Testis (tissue), 2 donors: ENCODE measurements at regions not wholly inside any gene's neighbourhood (a gene's known extent, or its start where the extent isn't known, plus 50 kb on each side); places are given as distances from the start of the nearest gene placed in this dataset.

Experiments
- CTCF ChIP-seq, 3 experiments: fragments of 450-650 bp in 2 of 3; fragments of 200-600 bp in 1 of 3; sonication (generic) in 1 of 3; IDR thresholded peaks; one replicate each; pipeline ENCODE4 v1.5.1; 2016 to 2019; ENCODE audit warnings: antibody characterized with exemption in 3 of 3, mild to moderate bottlenecking in 2 of 3, moderate library complexity in 1 of 3
- POLR2A ChIP-seq: fragments of 450-650 bp; IDR thresholded peaks from one replicate; pipeline ENCODE4 v1.6.1; 2017; ENCODE audit warnings: antibody characterized with exemption, mild to moderate bottlenecking, moderate library complexity

DNA sequence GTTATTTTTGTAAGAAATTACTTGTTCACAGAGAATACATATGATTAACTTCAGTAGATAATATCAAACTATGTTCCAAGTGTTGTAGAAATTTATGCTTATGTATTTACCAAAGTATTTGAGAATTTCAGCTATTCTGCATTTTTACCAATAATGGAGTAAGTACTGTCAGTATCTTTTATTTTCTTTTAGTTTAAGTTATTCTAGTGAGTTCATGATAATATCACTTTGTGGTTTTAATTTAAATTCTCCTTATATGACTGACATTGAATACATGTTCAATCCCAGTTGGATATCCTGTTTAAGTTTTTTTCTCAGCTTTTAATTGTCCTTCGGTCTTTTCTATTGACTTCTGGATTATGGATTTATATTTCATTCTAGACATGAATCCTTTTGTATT, 1024.6 kb downstream of the EFNA5 start:
- no peak for TF ChIP-seq CTCF (IDR thresholded peaks at IDR 0.05)
- no peak for TF ChIP-seq POLR2A
